Activated CD4-positive, CD25-positive, alpha-beta regulatory T cell (primary cell): ENCODE measurements at regions not wholly inside any gene's neighbourhood (a gene's known extent, or its start where the extent isn't known, plus 50 kb on each side); places are given as distances from the start of the nearest gene placed in this dataset.

Experiments
- DNase-seq, 4 experiments: peaks; one replicate each; lab custom pipeline; 2025; lab: John Stamatoyannopoulos, UW

DNA sequence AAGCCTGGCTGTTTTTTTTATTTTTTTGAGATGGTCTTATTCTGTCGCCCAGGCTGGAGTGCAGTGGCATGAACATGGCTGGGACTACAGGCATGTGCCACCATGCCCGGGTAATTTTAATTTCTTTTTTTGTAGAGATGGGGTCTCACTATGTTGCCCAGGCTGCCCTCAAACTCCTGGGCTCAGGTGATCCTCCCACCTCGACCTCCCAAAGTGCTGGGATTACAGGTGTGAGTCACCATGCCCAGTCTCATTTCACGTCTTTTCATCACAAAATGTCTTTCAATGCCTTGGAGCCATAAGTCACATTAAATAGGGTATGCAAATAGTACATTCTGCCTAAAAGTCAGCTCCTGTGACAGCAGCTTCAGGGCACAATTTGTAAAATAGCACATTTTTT is 52.8 kb downstream of the SOX2 start:
- no peak for DNase-seq

DNA sequence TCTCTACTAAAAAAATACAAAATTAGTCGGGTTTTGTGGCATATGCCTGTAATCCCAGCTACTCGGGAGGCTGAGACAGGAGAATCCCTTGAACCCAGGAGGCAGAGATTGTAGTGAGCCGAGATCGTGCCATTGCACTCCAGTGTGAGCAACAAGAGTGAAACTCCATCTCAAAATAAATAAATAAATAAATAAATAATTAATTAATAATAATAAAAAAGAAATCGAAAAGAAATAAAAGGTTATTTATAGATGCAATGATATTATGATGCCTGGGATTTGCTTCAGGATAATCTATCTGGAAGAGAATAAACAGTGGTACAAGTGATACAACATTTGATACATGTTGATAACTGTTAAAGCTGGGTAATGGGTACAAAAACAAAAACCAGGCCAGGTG is 58.6 kb downstream of the SOX2 start:
- no peak for DNase-seq

GRCh38 chr3:181771120-181771519 is 59.4 kb downstream of the SOX2 start:
- no peak for DNase-seq

GRCh38 chr3:181772166-181772565 is 60.4 kb downstream of the SOX2 start:
- no peak for DNase-seq

GRCh38 chr3:181773921-181774320 is 62.2 kb downstream of the SOX2 start:
- no peak for DNase-seq

DNA sequence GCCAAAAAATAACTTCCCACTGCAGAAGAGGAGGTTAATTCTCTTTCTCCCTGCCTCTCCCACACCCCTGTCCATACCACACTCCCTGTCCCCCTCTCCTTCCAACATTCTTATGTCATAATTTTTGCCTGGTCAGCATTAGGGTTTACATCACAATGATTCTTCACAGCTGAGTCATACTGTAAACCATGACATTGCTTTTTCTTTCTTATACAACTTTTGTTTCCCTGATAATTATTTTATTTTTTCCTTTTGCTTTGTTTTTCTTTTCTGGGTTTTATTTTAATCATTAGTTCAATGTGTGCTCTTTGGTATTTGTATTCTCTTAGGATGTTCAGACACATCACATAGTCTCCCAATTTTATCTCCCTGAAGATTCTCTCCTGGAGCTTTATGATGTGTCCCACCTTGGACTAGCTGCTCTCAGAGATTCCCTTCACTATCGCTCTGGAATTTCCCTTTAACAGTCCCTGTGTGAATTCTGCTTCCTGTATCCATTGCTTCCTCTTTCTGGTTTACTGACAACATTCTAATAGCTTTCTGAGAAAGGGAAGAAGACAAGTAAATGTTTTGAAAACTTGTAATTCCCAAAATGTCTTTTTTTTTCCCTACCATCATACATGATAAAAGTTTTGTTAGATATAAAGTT is 70.7 kb downstream of the SOX2 start:
- no peak for DNase-seq

DNA sequence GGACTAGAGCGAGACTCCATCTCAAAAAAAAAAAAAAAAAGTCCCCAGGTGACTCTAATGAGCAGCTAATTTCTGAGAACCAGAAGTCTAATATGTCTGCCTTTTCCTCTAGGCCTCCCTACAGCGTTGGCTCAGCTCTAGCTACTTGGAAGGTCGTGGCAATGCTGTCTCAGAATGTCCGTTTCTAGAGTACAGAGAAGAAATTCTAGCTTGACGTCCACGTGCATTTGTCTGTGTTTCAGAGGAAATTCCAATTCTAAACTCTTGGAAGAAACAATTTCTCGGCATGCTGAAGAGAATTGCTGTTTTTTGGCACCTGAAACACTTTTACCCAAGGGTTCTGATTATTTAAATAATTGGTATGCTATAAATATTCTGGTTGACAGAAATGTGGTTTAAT is 78.8 kb downstream of the SOX2 start:
- no peak for DNase-seq

DNA sequence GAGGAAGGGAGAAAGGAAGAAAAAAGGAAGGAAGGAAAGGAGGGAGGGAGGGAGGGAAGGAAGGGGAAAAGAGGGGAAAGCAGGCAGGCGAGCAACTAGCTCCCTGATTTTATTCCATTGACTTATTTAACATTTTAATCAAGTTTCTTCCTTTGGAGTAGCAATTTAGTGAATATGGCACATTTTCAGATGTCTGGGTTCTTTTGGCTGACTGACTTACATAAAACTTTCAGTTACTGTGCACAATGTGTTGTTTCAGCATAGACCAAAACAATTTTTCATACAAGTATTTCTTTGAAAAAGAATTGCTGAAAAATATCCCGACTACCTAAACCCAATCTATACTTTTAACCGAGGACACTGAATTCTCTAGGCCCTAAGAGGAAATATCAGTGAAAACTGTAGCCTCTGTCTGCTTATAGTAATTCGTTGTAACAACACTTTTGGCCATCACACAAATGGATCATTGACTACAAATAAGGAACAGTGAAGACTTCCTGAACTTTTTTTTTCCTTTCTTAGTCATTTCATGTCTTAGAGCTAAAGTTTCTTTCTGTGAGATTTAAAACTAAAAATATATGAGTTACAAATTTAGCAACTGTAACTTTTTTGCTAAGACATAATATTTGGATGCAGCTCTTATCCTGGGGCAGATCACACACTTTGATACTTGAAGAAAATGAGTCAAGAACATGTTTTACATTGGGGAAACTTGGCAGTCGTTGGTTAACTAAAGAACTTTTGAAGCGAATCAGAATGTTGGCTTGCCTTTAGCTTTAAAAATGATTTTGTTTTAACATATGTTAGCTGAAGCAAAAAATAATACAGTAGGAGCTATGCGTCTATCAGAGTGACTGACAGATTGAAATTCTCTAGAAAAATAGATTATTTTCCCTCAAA is 79.6 kb downstream of the SOX2 start:
- DNase-seq = no peak

DNA sequence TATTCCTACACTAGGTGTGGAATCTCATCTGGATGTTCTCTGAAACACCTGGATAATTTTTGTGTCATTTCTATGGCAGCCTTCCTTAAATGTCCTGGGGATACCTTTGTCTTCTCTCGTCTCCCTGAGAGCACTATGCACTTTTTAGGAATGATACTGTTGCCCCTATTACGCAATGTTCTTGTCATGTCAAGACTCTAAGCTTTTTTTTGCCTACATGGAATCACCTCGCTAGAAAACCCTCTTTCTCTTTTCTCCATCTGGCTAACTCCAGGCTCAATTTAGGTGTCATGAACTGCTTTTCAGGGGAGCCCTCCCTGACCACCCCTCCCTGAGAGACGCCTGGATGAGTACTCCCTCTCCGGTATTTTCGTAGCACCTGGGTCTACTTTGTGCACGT is 81.3 kb downstream of the SOX2 start:
- no peak for DNase-seq

- no peak for DNase-seq
Observed at GRCh38 chr3:181794011-181794790, 82.5 kb downstream of the SOX2 start.

- no peak for DNase-seq
Observed at GRCh38 chr3:181796641-181797040, 84.9 kb downstream of the SOX2 start.

GRCh38 chr3:181797431-181797830 is 85.7 kb downstream of the SOX2 start:
- DNase-seq = no peak

DNA sequence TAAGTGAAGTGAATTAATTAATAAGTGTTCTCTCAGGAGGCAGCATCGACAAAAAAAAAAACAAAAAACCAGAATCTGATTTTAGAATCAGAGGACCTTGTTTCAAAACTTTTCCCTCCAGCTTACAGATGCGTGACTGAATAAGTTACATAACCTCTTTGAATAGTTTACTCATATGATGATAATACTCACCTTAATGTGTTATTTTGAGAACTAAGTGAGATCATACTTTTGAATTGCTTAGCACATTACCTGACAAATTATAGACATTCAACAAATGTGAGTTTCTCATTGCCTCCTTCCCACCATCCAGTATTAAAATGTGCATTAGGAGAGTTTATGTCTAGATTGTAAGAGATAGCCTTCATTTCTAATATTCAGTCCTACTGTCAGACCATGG is 94.0 kb downstream of the SOX2 start:
- DNase-seq = no peak

DNA sequence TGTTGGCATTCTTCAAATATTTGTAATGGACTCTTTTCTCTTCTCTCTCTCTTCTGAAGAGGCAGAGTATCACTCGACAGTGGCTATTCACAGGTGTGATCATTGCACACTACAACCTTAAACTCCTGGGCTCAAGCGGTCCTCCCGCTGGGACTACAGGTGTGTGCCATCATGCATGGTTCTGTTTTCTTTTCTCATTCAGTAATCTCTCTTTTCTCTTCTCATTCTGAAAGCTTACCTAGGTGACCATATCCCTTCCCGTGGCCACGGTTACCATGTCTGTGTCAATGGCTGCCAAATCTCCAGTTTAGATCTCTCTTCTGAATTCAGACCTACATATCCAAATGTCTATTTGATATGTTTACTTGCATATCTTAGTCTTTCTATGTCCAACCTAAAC is 96.3 kb downstream of the SOX2 start:
- no peak for DNase-seq

GRCh38 chr3:181823716-181824115 is 112.0 kb downstream of the SOX2 start:
- no peak for DNase-seq

DNA sequence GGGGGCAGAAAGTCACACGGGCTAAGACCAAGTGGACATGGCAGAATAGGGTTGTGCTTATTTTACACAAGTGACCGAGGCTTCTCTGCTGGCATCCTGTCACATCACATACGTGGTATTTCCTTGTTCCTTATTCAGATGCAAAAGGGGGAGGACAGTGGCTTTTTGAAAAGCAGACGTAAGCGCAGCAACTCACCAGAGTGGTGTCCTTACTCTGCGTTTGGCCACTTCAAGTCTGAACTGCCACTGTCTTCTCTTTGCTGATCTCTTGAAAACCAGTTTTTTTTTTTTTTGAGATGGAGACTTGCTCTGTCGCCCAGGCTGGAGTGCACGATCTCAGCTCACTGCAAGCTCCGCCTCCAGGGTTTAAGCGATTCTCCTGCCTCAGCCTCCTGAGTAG is 113.2 kb downstream of the SOX2 start:
- no peak for DNase-seq

DNA sequence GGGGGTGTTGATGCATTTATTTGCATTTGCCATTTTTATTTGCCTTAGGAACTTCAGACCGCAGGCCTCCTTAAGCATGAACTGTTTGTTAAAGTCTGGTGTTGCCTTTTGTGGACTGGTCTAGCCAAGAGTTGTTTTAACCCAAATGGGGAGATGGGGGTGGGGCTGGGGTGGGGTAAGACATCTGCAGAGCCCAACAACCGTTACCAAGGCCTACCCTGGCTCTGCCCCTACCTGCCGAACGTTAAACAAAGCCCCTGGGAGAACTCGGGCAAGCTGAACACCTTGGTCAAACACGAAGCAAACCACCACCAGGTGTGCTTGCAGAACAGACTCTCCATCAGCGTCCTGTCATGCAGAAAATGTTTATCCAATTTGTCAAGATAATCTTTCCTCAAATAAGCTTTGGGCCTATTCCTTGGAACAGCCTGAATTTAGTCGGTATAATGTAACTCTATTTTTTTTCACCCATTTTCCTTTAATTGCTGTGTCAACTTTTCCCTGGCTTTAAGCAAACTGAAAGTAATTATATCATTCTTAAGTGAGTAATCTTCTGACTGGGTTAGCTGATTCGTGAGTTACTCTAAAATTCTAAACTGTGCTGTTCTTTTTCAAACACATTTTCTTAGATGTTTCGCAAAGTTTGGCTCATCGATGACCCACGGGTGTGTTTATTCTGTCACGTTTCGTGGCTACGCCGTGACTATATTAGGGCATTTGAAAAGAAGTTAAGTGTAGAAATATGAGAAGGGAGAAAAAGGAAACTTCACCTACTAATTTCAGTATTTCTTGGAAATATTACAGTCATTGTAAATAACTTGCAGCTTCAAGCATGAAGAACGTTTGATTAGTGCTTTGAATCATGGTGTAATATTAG is 127.6 kb downstream of the SOX2 start:
- no peak for DNase-seq

DNA sequence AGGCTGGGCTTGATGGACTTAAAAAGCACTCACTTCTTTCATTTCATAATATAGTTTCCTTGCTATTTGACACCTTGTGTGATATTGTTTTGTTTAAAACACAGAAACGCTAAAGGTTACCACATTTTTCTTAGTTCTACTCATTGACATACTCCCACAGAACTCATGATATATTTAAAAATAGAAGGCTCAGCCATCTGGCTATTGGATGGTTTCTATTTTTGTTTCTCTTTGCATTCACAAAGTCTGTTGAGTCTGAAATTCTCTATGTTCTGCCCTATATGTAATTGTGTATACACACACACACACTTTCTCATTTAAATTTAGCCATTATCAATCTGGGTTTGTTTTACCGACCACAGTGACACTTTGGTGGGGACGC is 128.2 kb downstream of the SOX2 start:
- no peak for DNase-seq

DNA sequence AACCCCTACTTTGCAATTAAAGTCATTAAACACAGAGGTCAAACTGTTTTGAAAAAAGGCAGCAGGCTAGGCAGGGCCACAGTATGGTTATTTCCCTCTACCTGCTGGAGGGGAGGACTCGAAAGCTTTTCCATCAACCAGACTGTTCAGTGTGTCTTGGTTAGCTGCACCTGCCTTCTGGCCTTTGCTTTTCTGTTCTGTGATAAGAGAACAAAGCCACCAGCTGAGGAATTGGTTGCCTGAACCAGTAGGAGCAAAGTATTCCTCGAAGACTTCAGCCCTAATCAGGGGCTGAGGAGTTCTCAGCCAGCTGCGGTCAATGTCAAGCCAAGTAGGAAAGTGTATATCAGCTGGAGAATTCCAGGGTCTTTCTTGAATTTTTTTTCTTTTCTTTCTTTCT is 132.5 kb downstream of the SOX2 start:
- DNase-seq = no peak

- no peak for DNase-seq
Observed at GRCh38 chr3:181847276-181847675, 135.6 kb downstream of the SOX2 start.

GRCh38 chr3:181851063-181851462 is 139.3 kb downstream of the SOX2 start:
- no peak for DNase-seq

DNA sequence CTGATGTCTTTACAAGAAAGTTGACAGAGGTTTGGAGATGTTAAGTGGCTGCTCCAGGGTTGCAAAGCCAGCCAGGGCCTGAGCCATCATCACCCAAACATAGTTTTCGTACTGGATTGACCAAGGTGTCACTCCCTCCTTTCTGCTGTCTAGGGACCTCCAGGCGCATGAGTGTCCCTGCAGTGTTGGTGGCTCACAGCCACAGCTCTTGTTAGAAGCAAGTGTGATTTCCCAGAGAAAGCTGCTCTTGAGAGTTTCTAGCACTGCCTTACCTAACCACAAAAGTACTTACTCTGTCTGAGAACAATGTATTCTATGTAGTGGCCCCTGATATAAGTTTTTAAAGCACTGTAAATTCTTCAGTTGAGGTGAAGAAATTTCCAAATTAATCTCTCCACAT is 144.1 kb downstream of the SOX2 start:
- DNase-seq = no peak
